ENCODE measurements at regions not wholly inside any gene's neighbourhood (a gene's known extent, or its start where the extent isn't known, plus 50 kb on each side); places are given as distances from the start of the nearest gene placed in this dataset.

- TF ChIP-seq CTCF (conservative IDR thresholded peaks at IDR 0.05; ENCODE audit: low read depth in 2 of 2) (no peak), POLR2AphosphoS5 (IDR thresholded peaks at IDR 0.05; ENCODE audit: low read depth) (no peak), EZH2phosphoT487 (IDR thresholded peaks at IDR 0.05; ENCODE audit: unreplicated experiment) (no peak), REST (IDR thresholded peaks at IDR 0.05; ENCODE audit: unreplicated experiment) (no peak), EZH2 (IDR thresholded peaks at IDR 0.05; ENCODE audit: low read depth, unreplicated experiment) (no peak), CREB1 (CRISPR knock-in tag; IDR thresholded peaks at IDR 0.05; ENCODE audit: low read depth) (no peak), JUNB (IDR thresholded peaks at IDR 0.05; ENCODE audit: unreplicated experiment) (no peak), NANOG (IDR thresholded peaks at IDR 0.05; ENCODE audit: borderline replicate concordance) (no peak), STAT1 (IDR thresholded peaks at IDR 0.05; ENCODE audit: unreplicated experiment) (no peak), ZNF331 (CRISPR knock-in tag; IDR thresholded peaks at IDR 0.05; ENCODE audit: low read depth) (no peak), ZNF114 (CRISPR knock-in tag; IDR thresholded peaks at IDR 0.05) (no peak), ETS1 (IDR thresholded peaks at IDR 0.05) (no peak)
Measured at GRCh38 chr5:1946122-1946677, 63.5 kb upstream of the IRX4 start.

Data from GM23338 (cell line).